CD4-positive, CD25-positive, alpha-beta regulatory T cell (primary cell): ENCODE measurements at regions not wholly inside any gene's neighbourhood (a gene's known extent, or its start where the extent isn't known, plus 50 kb on each side); places are given as distances from the start of the nearest gene placed in this dataset.

Experiments
- ATAC-seq, 2 donors: fragments of 150-1000 bp; cut with Tn5 transposase; one replicate each; pipeline ENCODE4 v1.10.0; 2021; ENCODE audit warnings: low read depth in 2 of 2, moderate number of reproducible peaks in 2 of 2, moderate library complexity in 1 of 2
- DNase-seq, 3 donors: peaks; one replicate each; pipeline versions ENCODE4 v3.0.0 to v3.0.0-alpha.2; 2012 to 2022; ENCODE audit warnings: mixed read lengths in 1 of 3
- H3K27ac ChIP-seq: one replicate; pipeline ENCODE4 v1.7.0; 2013; ENCODE audit warnings: mild to moderate bottlenecking, low read length; ENCODE audit not compliant: insufficient read depth, poor library complexity, severe bottlenecking
- H3K27me3 ChIP-seq: one replicate; pipeline ENCODE4 v1.7.0; 2013; ENCODE audit warnings: low read length; ENCODE audit not compliant: control insufficient read depth, insufficient read depth
- H3K36me3 ChIP-seq: one replicate; pipeline ENCODE4 v1.7.0; 2013; ENCODE audit warnings: mild to moderate bottlenecking, low read length, moderate library complexity; ENCODE audit not compliant: control insufficient read depth, insufficient read depth
- H3K4me1 ChIP-seq: 2 replicates; pipeline ENCODE4 v1.7.0; 2013; ENCODE audit warnings: mild to moderate bottlenecking, low read length; ENCODE audit not compliant: insufficient read depth, control insufficient read depth, poor library complexity, severe bottlenecking
- H3K4me3 ChIP-seq: one replicate; pipeline ENCODE4 v1.7.0; 2013; ENCODE audit warnings: low read depth, mild to moderate bottlenecking, low read length, moderate library complexity
- H3K9me3 ChIP-seq, 2 experiments: 1 replicate in 1 of 2; 2 replicates in 1 of 2; pipeline ENCODE4 v1.7.0; 2013; ENCODE audit warnings: low read length in 2 of 2, mild to moderate bottlenecking in 1 of 2, moderate library complexity in 1 of 2; ENCODE audit not compliant: control insufficient read depth in 2 of 2
- H3K27ac Mint-ChIP-seq, 3 donors: one replicate each; pipeline ENCODE4 v1.8.0; 2020 to 2022; ENCODE audit warnings: mild to moderate bottlenecking in 3 of 3, mixed read lengths in 3 of 3, moderate library complexity in 2 of 3
- H3K27me3 Mint-ChIP-seq: one replicate; pipeline ENCODE4 v1.8.0; 2022; ENCODE audit warnings: mild to moderate bottlenecking, mixed read lengths
- H3K36me3 Mint-ChIP-seq: one replicate; pipeline ENCODE4 v1.8.0; 2020; ENCODE audit warnings: mixed read lengths
- H3K4me1 Mint-ChIP-seq, 4 donors: one replicate each; pipeline ENCODE4 v1.8.0; 2020 to 2022; ENCODE audit warnings: mixed read lengths in 4 of 4, mild to moderate bottlenecking in 1 of 4
- H3K4me3 Mint-ChIP-seq, 4 donors: one replicate each; pipeline ENCODE4 v1.8.0; 2020 to 2022; ENCODE audit warnings: mild to moderate bottlenecking in 4 of 4, mixed read lengths in 4 of 4, moderate library complexity in 3 of 4
- H3K9me3 Mint-ChIP-seq, 7 donors: one replicate each; pipeline ENCODE4 v1.8.0; 2020 to 2022; ENCODE audit warnings: mixed read lengths in 7 of 7, mild to moderate bottlenecking in 3 of 7, moderate library complexity in 2 of 7

DNA sequence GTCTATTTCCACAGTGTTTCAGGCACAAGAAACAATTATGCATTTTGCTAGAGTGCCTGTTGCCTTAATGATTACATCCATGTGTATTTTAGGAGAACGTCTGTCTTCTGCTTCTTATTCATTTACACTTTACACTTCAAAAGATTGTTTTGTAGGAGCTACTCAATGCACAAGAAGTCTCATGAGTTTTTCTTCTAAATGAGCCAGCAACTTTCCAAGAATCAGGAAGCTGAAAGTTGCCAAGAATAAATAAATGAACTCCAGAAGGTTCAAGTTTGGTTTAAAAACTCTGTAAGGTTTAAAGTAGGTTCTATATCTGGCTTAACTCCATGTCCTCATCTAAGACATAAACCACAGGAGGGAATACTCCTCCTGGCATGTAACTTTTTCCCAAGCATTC, 103.8 kb upstream of the ADPGK start:
- Histone ChIP-seq H3K4me1 (no peaks in the 10 kb centered on the region), H3K36me3 (no peaks in the 10 kb centered on the region), H3K27ac (no peak overlapping the region), H3K4me3 (no peak overlapping the region), H3K27me3 (peaks cover 4% of the 10 kb centered on the region), H3K9me3 (peaks cover 0 to 1% of the 10 kb centered on the region in 2 experiments)
- H3K4me1 Mint-ChIP-seq, result no peaks in the 10 kb centered on the region
- DNase-seq (no peak), ATAC-seq (no peak)
- no peak overlapping the region for H3K27ac Mint-ChIP-seq
- H3K36me3 Mint-ChIP-seq, result no peaks in the 10 kb centered on the region
- H3K27me3 Mint-ChIP-seq, result peaks cover 18% of the 10 kb centered on the region
- peaks cover 0 to 13% (median 7%) of the 10 kb centered on the region in 7 donors for H3K9me3 Mint-ChIP-seq
- H3K4me3 Mint-ChIP-seq, result no peak overlapping the region

DNA sequence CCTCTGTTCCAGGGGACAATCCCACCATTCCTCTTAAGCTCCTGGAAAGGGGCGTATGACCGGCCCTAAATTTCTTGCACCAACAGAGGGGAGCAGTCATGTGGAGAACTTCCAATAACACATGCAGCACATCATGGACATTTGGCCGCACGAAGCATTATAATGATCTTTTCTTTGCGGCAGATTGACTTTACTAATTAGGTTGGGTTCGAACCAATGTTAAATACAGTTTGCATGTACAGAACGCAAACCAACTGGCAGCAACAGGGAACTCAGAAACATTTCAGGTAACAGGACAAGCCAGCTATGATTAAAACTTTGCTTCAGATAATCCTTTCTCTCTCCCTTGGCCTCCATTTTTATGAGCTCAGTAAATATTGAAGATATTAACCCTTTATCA, 100.8 kb upstream of the ADPGK start:
- no peak overlapping the region for H3K4me3 ChIP-seq
- H3K27me3 ChIP-seq, result no peaks in the 10 kb centered on the region
- peaks cover 0 to 4% of the 10 kb centered on the region in 2 experiments for H3K9me3 ChIP-seq
- H3K4me1 ChIP-seq, result no peaks in the 10 kb centered on the region
- Mint-ChIP-seq H3K4me3 (no peak overlapping the region), H3K27me3 (peaks cover 6% of the 10 kb centered on the region), H3K4me1 (no peaks in the 10 kb centered on the region), H3K36me3 (no peaks in the 10 kb centered on the region), H3K27ac (no peak overlapping the region), H3K9me3 (peaks cover 0 to 16% (median 9%) of the 10 kb centered on the region in 7 donors)
- DNase-seq (no peak), ATAC-seq (no peak)
- no peak overlapping the region for H3K27ac ChIP-seq
- H3K36me3 ChIP-seq, result no peaks in the 10 kb centered on the region

DNA sequence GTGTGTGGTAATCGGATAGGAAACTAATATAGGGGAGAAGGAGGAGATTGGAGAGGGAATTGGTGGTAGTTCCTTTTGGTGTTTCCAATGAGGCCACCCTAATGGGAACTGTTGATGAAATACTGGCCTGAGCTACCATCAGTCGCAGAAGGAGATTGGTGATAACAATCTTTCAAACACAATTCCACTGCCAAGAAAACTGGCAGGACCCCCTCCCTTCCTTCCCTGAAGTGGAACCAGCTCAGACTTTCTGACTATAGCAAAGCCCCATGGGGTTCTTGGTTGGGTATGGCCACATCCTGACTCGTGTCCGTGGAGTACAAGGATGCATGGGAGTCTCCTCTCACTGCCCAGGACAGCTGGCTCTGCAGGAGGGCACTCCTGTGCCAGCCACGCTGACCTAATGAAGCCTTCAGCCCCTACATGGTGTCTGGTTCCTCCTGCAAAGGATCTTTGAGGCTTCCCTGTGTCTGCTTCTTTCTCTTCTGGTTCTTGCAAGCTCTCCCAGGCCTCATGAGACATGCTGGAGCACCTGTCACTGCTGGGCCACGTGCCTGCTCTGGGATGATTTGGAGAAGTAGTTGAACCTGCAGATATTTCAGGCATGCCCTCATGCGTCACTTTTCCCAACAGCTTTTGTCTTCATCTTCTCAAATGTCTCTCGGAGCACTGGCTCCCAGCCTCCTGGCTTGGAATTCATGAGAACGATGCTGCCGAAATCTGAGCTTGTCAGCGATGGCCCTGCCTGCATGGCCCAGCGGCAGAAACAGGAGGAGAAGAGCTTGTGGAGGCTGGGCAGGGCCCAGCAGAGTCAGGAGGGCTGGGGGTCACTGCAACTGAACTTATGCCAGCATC, 90.0 kb upstream of the ADPGK start:
- Histone ChIP-seq H3K27ac (no peak overlapping the region), H3K27me3 (no peaks in the 10 kb centered on the region), H3K36me3 (no peaks in the 10 kb centered on the region), H3K9me3 (no peaks in the 10 kb centered on the region), H3K4me1 (no peaks in the 10 kb centered on the region), H3K4me3 (no peak overlapping the region)
- Mint-ChIP-seq H3K4me3 (no peak overlapping the region), H3K36me3 (no peaks in the 10 kb centered on the region), H3K4me1 (no peaks in the 10 kb centered on the region), H3K27me3 (peaks cover 16% of the 10 kb centered on the region), H3K9me3 (peaks cover 0 to 5% (median 0%) of the 10 kb centered on the region in 7 donors), H3K27ac (no peak overlapping the region)
- ATAC-seq, result no peak
- DNase-seq, result no peak

DNA sequence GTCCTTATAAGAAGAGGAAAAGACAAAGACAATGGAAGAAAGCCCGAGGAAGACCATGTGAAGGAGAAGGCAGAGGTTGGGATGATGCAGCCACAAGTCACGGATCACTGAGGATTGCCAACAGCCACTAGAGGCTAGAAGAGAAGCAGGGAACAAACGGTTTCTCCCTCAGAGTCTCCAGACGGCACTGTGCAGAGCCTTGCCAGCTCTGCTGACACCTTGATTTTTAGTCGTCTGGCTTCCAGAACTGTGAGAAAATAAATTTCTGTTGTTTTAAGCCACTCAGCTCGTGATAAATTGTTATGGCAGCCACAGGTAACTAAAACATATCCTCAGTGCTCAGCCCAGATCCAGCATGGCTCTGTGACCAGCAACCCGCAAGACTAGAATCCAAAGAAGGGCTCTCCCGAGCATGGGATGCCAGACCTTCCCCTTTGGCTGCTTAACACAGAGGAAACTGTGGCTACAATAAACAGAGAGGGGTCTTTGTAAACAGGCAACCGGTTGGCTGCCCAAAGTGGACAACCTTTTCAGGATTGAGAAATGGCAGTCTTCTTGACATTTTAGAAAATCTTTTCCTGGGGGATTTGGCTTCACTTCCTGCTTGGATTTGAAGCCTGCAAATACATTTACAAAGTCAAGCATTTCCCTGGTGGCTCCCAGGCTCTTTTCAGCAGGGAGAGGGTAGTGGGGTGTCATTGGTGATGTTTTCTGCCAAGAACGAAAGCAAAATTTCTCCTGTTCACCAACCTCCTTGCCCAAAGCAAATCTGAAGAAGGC, 88.7 kb upstream of the ADPGK start:
- H3K4me3 Mint-ChIP-seq, result no peak overlapping the region
- Histone ChIP-seq H3K9me3 (no peaks in the 10 kb centered on the region), H3K4me3 (no peak overlapping the region), H3K4me1 (no peaks in the 10 kb centered on the region), H3K27me3 (peaks cover 2% of the 10 kb centered on the region), H3K36me3 (no peaks in the 10 kb centered on the region), H3K27ac (no peak overlapping the region)
- H3K9me3 Mint-ChIP-seq, result peaks cover 0 to 5% (median 0%) of the 10 kb centered on the region in 7 donors
- ATAC-seq (no peak), DNase-seq (no peak)
- H3K4me1 Mint-ChIP-seq, result no peaks in the 10 kb centered on the region
- H3K36me3 Mint-ChIP-seq, result no peaks in the 10 kb centered on the region
- H3K27me3 Mint-ChIP-seq, result peaks cover 16% of the 10 kb centered on the region
- H3K27ac Mint-ChIP-seq, result no peak overlapping the region

DNA sequence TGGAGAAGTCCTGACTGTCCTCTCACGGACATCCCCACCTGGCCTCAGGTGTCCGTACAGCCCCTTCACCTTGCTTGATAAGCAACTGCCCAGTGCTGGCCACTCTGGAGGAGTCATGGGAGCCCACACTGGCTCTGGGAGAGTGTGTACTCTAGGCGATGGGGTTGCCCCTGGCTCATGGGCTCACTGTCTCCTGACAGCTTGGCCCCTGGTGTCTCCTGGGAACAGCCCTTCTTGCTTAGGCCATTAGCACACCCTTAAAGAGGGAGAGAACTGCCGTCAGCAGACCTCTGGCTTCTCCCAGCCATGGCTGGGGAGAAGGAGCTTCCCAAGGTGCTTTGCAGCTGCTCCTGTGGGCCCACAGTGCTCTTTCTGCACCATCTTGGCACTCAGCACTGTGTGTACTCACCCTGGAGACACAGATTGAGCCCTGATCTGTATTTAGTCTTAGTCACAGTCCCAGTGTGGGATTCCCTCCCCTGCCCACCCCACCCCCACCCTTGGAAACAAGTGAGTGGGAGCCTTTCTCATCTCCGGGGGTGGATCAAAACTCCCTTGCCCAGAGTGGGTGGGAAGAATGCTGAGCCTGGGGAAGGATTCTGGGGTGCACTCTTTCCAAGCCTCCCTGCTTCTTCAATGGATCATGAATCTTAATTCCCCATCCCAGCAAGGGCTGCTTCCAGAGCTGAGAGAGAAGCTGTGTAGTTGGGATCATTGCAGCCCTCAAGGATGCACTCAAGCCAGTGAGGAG, 83.5 kb upstream of the ADPGK start:
- Histone ChIP-seq H3K36me3 (no peaks in the 10 kb centered on the region), H3K4me1 (no peaks in the 10 kb centered on the region), H3K27ac (no peak overlapping the region), H3K4me3 (no peak overlapping the region), H3K9me3 (no peaks in the 10 kb centered on the region), H3K27me3 (peaks cover 2% of the 10 kb centered on the region)
- H3K9me3 Mint-ChIP-seq, result peaks cover 0 to 1% (median 0%) of the 10 kb centered on the region in 7 donors
- no peaks in the 10 kb centered on the region for H3K4me1 Mint-ChIP-seq
- no peak overlapping the region for H3K4me3 Mint-ChIP-seq
- no peak for DNase-seq
- no peak for ATAC-seq
- no peaks in the 10 kb centered on the region for H3K36me3 Mint-ChIP-seq
- no peak overlapping the region for H3K27ac Mint-ChIP-seq
- H3K27me3 Mint-ChIP-seq, result peaks cover 18% of the 10 kb centered on the region

DNA sequence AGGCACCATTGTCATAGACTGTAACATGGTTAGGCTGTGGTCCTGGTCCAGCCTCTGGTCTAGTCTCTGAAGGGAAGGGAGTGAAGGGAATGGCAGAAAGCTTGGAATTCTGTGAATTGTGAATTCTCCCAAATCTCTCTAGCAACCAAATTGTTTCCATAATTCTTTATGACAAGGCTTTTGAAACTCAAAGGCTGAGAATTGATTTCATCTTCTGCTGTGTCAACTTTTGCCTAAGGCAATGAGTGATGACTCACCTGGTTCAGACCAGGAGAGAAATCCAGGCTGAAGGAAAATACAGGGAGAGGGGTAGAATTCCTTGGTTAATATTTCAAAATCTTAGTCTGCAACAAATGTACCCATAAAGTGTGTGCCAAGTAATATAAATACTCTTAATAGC, 82.6 kb upstream of the ADPGK start:
- no peaks in the 10 kb centered on the region for H3K9me3 ChIP-seq
- no peak overlapping the region for H3K4me3 ChIP-seq
- H3K36me3 Mint-ChIP-seq, result no peaks in the 10 kb centered on the region
- H3K4me1 Mint-ChIP-seq, result no peaks in the 10 kb centered on the region
- H3K27ac ChIP-seq, result no peak overlapping the region
- no peak overlapping the region for H3K4me3 Mint-ChIP-seq
- peaks cover 2% of the 10 kb centered on the region for H3K27me3 ChIP-seq
- H3K27me3 Mint-ChIP-seq, result peaks cover 19% of the 10 kb centered on the region
- peaks cover 0 to 2% (median 0%) of the 10 kb centered on the region in 7 donors for H3K9me3 Mint-ChIP-seq
- ATAC-seq (no peak), DNase-seq (no peak)
- H3K36me3 ChIP-seq, result no peaks in the 10 kb centered on the region
- no peak overlapping the region for H3K27ac Mint-ChIP-seq
- H3K4me1 ChIP-seq, result no peaks in the 10 kb centered on the region

DNA sequence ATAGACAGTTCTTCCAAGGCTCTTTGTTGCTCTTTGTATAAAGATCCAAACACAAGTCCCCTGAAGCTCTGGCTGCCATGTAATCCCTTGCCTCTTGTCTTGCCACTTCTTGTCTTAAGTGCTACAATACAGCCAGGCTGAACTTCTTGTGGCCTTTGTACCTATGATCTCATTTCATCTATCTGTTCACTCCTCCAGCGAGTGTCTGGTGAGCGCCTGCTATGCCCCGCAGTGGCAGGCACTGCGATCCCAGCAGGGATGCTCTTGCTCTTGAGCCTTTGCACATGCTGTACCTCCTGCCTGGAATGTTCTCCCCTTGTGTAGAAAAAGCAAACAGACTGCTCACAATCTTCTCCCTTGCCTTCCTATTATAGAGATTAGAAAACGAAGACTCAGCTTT, 81.9 kb upstream of the ADPGK start:
- H3K4me3 ChIP-seq, result no peak overlapping the region
- Mint-ChIP-seq H3K27me3 (peaks cover 20% of the 10 kb centered on the region), H3K36me3 (no peaks in the 10 kb centered on the region), H3K4me1 (no peaks in the 10 kb centered on the region), H3K4me3 (no peak overlapping the region), H3K9me3 (peaks cover 0 to 2% (median 0%) of the 10 kb centered on the region in 7 donors), H3K27ac (no peak overlapping the region)
- no peak for DNase-seq
- no peak for ATAC-seq
- H3K9me3 ChIP-seq, result no peaks in the 10 kb centered on the region
- H3K27me3 ChIP-seq, result peaks cover 2% of the 10 kb centered on the region
- no peak overlapping the region for H3K27ac ChIP-seq
- H3K4me1 ChIP-seq, result no peaks in the 10 kb centered on the region
- H3K36me3 ChIP-seq, result no peaks in the 10 kb centered on the region
